ENCODE measurements at regions not wholly inside any gene's neighbourhood (a gene's known extent, or its start where the extent isn't known, plus 50 kb on each side); places are given as distances from the start of the nearest gene placed in this dataset.

DNA sequence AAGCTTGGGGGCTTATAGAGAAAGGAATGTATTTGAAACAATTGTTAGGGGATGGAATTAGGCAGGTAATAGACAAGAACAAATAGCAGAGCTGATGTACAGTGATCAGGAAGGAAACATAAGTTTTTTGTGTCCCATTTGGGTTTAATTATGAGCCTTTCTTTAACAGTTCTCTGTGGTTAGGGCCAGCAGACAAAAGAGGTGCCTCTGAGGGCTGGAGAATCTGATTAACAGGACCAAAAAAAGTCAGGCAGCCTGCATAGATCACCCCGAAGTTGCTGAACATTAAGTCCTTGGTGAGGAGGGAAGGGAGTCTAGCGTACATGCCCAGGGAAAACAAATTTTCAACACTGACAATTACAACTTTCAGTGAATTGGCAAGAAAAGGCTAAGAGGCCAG is 88.6 kb upstream of the SPRED1 start:
- no peak for DNase-seq (ENCODE audit: low read depth in 2 of 3, low spot score in 2 of 3)

DNA sequence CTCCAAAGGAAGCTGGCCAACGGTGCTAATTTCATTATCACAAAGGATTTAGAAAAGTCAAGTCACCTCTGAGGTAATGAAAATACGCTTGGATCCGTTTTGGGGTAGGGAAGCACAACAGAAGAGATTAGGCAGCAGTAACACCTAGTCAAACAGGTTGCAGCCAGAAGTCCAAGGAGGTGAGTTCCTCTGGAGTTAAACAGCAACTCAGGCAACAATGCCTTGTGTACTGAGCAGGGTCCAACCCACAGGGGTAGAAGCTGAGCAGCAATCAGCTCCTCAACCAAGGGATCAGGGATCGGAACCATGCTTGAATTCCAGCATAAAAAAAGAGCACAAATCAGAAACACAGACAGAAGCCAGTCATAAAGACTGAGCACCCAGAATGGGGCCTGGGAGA is 88.1 kb upstream of the SPRED1 start:
- DNase-seq (ENCODE audit: low read depth in 2 of 3, low spot score in 2 of 3): no peak

DNA sequence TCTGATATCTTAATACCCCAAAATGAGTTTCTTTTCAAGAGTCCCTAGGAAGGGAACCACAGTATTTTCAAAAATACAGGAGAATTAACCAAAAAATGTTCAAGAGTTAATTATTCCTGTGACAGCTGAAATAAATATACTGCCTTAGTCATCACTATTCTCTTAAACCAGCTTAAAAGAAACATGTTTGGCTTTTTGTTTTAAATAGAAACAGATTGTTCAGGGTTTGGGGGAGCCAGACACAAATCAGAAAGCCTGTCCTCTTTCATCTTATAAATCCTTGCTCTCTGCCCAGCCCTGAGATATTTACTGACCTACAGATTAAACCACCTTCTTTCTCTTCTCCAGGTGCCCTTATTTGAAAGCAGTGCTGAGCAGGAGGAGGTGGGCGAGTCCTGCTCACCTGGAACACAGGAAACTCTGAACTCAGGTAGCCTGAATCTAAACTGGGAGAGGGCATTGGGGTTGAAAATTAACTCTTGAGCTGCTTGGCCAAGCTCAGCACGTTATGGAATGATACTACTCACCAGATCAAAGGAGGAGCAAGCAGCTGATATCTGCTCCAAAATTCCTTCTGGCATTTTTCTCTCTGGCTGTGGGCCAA is 84.1 kb upstream of the SPRED1 start:
- DNase-seq (ENCODE audit: low read depth in 2 of 3, low spot score in 2 of 3): no peak

DNA sequence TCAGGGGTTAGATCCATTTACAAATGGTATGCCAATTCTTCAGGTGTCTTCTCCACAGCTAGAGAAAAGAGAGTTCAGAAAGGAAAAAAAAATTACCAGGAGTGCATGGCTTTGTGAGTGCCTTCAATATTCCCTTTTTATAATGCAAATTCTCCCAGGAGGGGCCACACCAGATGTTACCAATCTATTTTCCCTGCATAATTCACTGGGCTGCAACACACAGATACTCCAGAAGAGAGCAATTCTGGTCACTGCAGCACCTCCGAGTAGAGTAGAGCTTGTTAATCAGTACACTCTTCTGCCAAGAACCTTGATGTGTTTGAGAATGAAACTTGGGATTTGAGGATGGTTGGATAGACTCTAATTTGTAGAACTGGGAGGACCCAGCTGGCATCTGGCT is 80.7 kb upstream of the SPRED1 start:
- DNase-seq (ENCODE audit: low read depth in 2 of 3, low spot score in 2 of 3): no peak

DNA sequence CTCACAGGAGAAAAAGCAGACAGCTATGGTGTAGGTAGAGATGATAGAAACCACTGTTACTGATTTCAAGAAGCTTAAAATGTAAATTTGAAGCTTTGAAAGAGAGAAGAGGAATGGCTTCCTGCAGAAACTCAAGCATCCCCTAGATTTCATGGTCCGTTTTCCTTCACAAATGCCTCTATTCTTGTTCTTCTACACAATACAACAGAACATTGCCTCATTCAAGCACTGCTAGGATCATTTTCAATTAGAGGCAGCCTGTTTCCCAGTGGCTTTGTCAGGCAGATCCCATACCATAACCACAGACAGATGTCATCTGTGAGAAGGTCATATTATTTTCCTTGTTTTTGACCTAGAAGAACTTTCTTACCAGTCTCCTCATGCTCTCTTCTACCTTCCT is 77.9 kb upstream of the SPRED1 start:
- no peak for DNase-seq (ENCODE audit: low read depth in 2 of 3, low spot score in 2 of 3)

DNA sequence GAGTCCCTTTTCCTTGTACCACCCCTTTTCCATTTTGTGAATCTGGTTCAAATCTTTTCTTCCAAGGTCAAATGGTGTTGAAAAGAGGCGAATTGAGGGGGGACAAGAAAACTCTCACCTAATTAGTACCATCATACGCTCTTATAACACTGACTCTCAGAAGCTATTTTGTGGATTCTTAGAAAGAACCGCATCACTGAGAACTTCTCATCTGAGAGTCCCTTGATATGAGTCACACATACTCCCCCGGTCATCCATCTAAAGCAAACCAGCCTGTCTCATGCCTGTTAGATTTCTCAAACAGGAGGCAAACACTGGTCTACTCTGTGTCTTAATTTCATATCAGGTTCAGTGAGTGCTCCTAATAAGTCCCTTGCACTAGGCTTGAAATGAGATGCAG is 76.5 kb upstream of the SPRED1 start:
- no peak for DNase-seq (ENCODE audit: low read depth in 2 of 3, low spot score in 2 of 3)

DNA sequence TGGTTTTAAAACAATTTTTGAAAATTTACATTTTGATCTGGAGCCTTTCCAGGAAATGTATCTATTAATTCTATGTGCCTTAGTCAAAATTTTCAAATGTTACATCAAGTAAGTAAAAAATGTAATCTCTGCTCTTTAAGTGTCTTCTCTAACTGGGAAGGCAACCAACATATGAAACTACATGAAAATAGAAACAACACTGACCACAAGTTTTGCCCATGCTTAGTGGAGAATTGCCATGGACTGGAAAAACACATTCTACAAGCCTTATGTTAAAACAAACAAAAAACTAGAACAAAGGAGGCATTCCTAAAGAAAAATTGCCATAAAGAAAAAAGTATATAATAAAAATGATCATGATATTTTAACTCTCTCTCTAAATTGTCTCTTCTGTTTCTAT is 75.9 kb upstream of the SPRED1 start:
- no peak for DNase-seq (ENCODE audit: low read depth in 2 of 3, low spot score in 2 of 3)

DNA sequence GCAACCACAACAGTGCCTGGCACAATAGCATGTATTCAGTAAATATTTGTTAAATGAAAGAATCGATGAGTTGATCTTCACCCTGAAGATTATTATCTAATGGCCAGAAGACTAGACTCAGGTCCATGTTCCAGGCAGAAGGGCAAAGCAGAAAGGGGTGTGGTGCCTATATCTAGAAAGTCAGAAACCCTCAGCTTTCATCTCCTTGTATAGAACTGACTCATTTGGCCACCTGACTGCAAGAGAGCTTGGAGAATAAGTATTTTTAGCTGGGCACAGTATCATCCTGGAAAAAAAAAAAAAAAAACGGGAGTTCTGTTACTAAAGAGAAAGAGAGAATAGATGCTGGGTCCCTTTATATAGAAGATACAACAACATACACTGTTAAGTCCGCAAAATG is 69.7 kb upstream of the SPRED1 start:
- DNase-seq (ENCODE audit: low read depth in 2 of 3, low spot score in 2 of 3): no peak

DNA sequence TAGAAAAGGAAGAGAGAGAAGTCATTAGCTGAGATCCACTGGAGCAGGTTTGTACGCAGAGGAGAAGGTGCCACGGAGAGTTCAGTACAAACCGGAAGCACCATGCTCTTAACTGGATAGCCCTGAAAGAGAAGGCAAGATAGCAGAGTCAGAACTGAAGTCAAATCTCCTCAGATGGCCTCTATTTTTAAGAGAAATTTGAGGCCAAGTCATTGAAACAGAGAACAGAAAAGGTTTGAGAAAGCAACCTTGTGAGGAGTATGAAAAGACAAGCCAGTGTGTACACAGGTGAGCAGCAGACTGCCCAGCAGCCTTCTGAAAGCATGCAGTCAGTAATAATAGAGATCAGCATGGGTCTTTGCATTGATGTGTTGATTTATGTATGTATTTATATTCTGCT is 66.1 kb upstream of the SPRED1 start:
- DNase-seq (ENCODE audit: low read depth in 2 of 3, low spot score in 2 of 3): no peak

DNA sequence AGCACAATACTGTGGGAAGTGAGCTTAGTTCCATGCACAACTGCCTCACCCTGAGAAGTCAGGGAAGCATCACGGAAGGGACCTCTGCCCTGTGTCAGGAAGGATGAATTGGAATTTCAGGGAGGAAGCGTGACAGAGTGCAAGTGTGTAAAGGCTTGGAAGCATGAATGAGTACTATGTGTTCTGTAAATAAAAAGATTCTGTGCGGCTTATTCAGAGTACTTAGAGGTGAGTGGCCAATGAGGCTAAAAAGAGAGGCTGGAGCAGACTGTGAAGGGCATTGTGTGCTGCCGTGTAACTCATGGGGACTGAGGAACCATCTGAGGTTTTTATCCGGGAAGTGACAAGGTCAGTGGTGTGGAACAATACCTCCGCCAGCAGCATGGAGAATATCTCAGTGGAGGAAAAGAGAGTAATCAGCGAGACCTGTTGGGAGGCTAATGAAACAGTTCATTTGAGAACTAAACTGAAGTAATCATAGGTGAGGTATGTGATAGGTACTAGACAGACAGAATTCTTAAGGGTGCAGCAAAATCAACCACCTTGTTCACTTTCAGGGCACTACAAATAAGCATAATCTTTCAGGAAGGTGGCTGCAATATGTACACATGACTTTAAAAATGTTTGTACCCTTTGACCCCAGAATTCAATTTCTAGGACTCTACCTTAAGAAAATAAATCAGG is 64.9 kb upstream of the SPRED1 start:
- no peak for DNase-seq (ENCODE audit: low read depth in 2 of 3, low spot score in 2 of 3)

DNA sequence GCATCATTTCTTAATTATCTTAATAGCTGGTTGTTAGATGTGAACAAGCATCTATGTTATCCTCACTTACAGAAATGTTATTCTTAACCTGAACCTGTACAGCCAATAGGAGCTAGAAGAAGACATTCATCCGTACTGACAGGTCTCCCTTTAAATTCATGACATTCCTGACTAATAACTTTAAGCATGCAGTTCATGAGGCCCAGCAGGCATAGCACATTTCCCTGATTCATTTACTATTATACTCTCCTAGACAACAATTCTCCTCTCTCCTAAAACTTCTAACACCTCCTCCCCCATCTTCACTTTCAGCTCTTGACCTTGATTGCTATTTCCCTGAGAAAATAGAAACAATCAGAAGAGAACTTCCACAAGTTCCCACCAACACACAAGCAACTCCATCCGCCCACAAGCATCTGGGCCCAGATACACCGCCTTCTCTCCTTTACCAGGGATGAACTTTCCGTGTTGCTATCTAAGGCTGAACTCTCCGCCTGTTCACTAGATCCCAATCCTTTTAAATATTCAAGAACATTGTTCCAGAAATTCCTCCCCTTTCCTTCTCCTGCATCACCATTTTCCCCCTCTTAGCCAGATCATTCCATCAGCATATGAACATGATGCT is 62.9 kb upstream of the SPRED1 start:
- DNase-seq (ENCODE audit: low read depth in 2 of 3, low spot score in 2 of 3): no peak

DNA sequence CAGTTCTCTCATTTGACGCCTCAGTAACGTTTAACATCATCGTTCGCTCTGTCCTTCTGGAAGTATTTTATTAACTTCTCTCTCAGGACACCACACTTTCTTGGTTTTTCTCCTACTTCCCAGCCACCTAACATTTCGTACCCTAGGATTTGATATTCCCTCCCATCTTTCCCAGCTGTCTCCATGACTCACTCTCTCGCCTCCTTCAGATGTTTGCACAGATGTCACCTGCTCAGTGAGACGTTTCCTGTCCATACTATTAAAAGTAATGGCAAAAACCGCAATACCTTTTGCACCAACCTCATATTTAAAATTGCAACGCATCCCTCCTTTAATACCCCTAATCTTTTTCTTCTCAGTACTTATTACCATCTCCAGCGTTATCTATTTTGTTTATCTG is 62.1 kb upstream of the SPRED1 start:
- DNase-seq (ENCODE audit: low read depth in 2 of 3, low spot score in 2 of 3): no peak

DNA sequence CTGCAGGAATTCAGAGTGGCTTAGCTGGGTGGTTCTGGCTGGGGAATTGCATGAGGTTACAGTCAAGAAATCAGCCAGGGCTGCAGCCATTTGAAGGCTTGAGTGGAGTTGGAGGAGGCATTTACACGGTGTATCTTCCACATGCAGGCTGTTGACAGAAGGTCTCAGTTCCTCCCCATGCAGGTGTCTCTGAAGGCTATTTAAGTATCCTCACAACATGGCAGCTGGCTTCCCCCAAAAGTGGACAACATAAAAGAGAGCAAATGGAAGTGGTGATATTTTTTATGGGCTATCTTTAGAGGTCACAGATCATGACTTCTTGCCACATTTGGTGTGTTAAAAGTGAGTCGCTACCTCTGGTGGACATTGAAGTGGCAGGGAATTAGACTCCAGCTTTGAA is 60.1 kb upstream of the SPRED1 start:
- DNase-seq (ENCODE audit: low read depth in 2 of 3, low spot score in 2 of 3): no peak

DNA sequence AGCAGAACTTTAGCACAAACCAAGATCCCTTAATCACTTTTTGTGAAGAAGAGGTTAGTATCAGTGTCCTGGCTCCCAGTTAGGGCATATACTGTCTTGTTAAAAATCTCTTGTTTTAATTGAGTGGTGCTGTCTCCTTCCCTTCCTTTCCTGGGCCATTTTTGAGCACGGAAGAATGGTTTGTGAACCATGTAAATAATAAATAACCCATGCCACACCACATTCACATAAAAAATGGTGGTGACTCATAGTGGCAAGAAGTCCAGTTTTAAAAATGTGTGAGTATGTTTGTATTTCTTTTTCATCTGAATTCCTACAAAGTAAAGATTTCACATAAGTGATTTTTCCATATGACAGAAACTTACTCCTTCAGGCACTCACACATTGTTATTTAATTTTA is 59.1 kb upstream of the SPRED1 start:
- DNase-seq (ENCODE audit: low read depth in 2 of 3, low spot score in 2 of 3): no peak

DNA sequence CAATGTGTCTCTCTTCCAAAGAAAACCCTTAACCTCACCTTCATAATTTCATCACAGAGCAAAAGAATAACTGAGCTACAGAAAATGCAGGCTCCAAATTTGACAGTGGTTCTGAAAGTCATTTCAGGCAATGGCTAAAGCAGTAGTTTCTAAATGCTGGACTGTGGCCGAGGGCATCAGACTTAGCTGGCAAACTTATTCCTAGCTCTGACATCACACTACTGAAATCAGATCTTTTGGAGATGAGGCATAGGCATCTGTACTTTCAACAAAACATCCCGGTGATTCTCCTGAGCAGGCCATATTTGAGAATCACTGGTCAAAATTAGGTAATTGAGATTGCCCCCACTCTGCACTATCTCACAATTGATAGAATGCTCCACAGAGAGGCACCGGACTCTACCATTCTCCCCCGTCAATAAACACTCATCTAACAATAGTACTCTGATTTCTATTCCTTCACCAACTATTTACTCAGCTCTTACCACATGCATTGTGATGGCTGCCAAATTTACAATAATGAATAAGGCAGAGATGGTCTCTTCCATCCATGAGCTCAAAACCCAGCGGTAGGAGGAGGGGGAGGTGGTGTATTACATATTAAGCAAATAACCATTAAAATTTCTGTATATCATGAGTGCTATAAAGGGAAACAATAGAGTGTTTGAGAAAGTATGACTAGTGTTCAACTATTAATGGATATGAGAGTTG is 57.3 kb upstream of the SPRED1 start:
- DNase-seq (ENCODE audit: low read depth in 2 of 3, low spot score in 2 of 3): no peak

DNA sequence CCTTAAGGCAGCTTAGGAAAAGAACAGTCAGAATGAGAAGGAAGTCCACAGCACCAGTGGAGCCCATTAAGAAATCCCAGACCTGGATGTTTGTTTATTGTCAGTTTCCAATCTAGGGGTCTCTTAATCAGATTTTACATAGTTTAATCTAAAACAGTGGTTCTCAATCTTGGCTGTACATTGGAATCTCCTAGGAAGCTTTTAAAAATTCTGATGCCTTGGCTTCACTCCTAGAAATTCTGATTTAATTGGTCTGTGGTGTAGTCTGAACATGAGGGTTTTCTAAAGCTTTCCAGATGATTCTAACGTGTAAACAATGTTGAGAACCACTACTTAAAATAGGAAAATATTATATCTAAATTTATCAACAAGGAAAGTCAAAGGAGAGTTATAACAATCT is 56.6 kb upstream of the SPRED1 start:
- DNase-seq (ENCODE audit: low read depth in 2 of 3, low spot score in 2 of 3): no peak

DNA sequence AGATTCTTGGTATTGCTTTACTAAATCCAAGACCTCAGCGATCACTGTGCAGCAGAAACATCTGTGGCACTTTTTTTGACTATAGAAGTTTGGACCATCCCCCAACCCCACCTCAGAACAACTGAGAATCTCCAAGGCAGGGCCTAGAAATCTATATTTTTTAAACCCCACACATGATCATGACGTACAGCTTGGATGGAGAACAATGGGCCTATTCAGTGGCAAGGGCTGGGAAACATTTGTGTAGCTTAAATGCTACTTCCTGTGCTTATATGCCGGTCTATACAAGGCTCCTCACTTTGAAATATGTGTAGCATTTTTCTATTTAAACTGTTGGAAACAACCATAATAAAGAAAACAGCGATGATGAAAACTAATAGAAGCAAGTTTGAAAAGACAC is 55.1 kb upstream of the SPRED1 start:
- DNase-seq (ENCODE audit: low read depth in 2 of 3, low spot score in 2 of 3): no peak

DNA sequence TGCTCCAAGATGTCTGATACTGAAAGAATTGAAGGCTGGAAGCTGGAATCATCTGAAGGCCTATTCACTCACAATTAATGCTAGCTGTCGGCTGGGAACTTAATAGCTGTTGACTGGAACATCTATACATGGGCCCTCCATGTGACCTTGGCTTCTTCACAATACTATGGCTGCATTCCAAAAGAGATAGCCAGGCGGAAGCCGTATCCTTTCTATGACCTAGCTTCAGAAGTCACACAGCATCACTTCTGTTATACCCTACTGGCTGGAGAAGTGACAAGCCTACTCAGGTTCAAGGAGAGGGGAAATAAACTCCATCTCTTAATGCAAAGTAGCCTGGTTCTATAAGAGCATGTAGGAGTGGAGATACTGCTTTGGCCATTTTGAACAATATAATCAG is 50.9 kb upstream of the SPRED1 start:
- no peak for DNase-seq (ENCODE audit: low read depth in 2 of 3, low spot score in 2 of 3)

DNA sequence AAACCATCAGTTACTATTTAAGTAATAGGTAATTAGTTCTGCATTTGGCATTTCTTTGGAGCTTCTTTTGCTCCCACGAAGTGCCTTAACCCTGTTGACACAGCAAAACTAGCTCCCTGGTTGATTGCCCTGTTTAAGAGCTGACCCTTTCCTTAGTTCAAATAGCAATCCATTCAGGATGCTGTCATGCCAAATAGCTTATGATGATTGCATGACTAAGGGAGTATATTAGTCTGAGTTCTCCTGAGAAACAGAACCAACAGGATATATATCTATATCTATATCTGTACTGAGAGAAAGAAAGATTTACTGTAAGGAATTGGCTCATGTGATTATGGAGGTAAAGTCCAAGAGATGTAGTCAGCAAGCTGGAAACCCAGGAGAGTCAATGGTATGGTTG is 50.3 kb upstream of the SPRED1 start:
- no peak for DNase-seq (ENCODE audit: low read depth in 2 of 3, low spot score in 2 of 3)
